ENCODE measurements at regions not wholly inside any gene's neighbourhood (a gene's known extent, or its start where the extent isn't known, plus 50 kb on each side); places are given as distances from the start of the nearest gene placed in this dataset.

DNA sequence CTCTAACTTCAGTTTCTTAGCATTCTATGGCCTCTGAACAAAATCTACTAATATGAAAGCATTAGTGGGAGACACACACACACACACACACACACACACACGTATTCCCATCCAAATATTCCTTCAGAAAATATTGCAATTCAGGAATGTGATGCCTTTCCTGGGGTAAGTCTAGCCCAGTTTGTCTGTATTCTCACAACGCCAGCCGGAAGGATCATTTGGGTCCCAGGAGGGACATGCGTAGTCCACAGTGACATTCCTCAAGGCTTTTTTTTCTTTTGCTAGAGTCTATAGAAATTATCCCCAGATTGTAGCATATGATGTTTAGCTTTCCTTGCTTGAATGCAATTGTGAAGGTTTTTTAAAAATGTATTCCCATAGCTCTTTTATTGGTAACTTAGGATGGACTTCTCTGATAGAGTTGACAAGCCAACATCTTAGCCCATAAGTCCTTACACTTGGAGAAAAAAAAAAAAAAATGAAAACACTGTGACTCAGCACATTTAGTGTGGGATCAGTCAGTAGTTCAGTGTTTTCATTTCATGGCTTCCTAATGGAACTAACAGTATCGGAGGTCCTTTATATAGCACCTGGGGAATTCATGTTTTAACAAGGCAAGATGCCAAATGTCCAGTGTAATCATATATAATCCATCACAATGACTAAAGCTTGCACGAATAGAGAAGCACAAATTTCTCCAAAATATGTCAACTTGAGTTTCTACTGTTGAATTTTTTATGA is 316.5 kb downstream of the DIRAS2 start:
- TF ChIP-seq GATA2 (IDR thresholded peaks at IDR 0.05; ENCODE audit: low read depth, low read length) = no peak
- no peak for TF ChIP-seq GATA3 (IDR thresholded peaks at IDR 0.05; ENCODE audit: low read depth, low read length)

Measured in SH-SY5Y (cell line).